OCI-LY1 (cell line): ENCODE measurements at regions not wholly inside any gene's neighbourhood (a gene's known extent, or its start where the extent isn't known, plus 50 kb on each side); places are given as distances from the start of the nearest gene placed in this dataset.

Experiments
- EZH2 ChIP-seq: fragments of 200-600 bp; sonication (generic), shearing (Covaris generic); IDR thresholded peaks from 2 replicates; pipeline ENCODE4 v1.8.0; 2017; ENCODE audit warnings: borderline replicate concordance, mixed run types, mild to moderate bottlenecking, antibody characterized with exemption, low read length, moderate library complexity, mixed read lengths
- TF ChIP-seq, protein P1 (sequence below): fragments of 200-600 bp; sonication (generic), shearing (Covaris generic); IDR thresholded peaks from 2 replicates; pipeline ENCODE4 v1.5.1; 2017; ENCODE audit warnings: mild to moderate bottlenecking, antibody characterized with exemption, low read length, moderate library complexity, mixed read lengths

DNA sequence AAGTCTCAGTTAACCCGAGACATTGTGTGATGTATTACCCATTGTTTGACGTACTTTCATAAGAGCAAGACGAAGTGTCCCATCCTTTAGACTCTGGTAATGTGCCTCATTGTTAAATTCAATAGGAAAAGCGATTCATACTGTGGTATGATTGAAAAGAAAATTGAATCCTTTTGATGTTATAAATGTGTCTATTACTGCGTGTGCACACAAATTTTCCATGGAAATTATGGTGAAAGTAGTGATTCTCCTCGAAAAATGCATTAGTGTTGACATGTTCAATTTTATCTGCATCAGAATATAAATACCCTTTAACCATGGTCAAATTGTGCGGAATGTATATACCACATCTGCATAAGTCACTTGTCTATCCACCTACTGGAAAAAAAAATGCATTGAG is 386.8 kb downstream of the INSC start:
- TF ChIP-seq, protein P1, sequence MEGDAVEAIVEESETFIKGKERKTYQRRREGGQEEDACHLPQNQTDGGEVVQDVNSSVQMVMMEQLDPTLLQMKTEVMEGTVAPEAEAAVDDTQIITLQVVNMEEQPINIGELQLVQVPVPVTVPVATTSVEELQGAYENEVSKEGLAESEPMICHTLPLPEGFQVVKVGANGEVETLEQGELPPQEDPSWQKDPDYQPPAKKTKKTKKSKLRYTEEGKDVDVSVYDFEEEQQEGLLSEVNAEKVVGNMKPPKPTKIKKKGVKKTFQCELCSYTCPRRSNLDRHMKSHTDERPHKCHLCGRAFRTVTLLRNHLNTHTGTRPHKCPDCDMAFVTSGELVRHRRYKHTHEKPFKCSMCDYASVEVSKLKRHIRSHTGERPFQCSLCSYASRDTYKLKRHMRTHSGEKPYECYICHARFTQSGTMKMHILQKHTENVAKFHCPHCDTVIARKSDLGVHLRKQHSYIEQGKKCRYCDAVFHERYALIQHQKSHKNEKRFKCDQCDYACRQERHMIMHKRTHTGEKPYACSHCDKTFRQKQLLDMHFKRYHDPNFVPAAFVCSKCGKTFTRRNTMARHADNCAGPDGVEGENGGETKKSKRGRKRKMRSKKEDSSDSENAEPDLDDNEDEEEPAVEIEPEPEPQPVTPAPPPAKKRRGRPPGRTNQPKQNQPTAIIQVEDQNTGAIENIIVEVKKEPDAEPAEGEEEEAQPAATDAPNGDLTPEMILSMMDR, result no peak
- TF ChIP-seq EZH2, result no peak
